Uterus (tissue), 3 donors: ENCODE measurements at regions not wholly inside any gene's neighbourhood (a gene's known extent, or its start where the extent isn't known, plus 50 kb on each side); places are given as distances from the start of the nearest gene placed in this dataset.

Source experiments
- DNase-seq, 2 donors: peaks; one replicate each; pipeline ENCODE4 v3.0.0-alpha.2; 2019 to 2020
- H3K27ac ChIP-seq, 2 donors: fragments of 200-600 bp; sonication (generic); 1 replicate in 1 of 2; 2 replicates in 1 of 2; pipeline ENCODE4 v1.5.1; 2016 to 2018
- H3K27me3 ChIP-seq, 2 donors: fragments of 200-600 bp; sonication (generic); one replicate each; pipeline ENCODE4 v1.5.1; 2018 to 2019; ENCODE audit warnings: control low read depth in 1 of 2
- H3K36me3 ChIP-seq, 2 donors: fragments of 200-600 bp; sonication (generic); one replicate each; pipeline ENCODE4 v1.5.1; 2019; ENCODE audit warnings: control low read depth in 1 of 2
- H3K4me1 ChIP-seq, 2 donors: fragments of 200-600 bp; sonication (generic); one replicate each; pipeline ENCODE4 v1.5.1; 2018 to 2019; ENCODE audit warnings: control low read depth in 1 of 2
- H3K4me3 ChIP-seq, 2 donors: fragments of 200-600 bp; sonication (generic); 1 replicate in 1 of 2; 2 replicates in 1 of 2; pipeline ENCODE4 v1.5.1; 2018 to 2019; ENCODE audit warnings: mild to moderate bottlenecking in 1 of 2
- H3K9me3 ChIP-seq, 2 donors: fragments of 200-600 bp; sonication (generic); one replicate each; pipeline ENCODE4 v1.5.1; 2019; ENCODE audit warnings: control low read depth in 1 of 2
- POLR2A ChIP-seq, 2 donors: fragments of 450-650 bp; IDR thresholded peaks; one replicate each; pipeline ENCODE4 v1.6.1; 2016; ENCODE audit warnings: antibody characterized with exemption in 2 of 2, mild to moderate bottlenecking in 1 of 2, moderate library complexity in 1 of 2
- intact Hi-C: fragments of 100-400 bp; cut with DNase I; formaldehyde crosslinking; loops from one replicate; pipeline ENCODE4 v1.15.1; 2023; ENCODE audit warnings: low total_unique reads
- TF ChIP-seq, protein P1 (sequence below), 4 experiments: fragments of 200-600 bp in 2 of 4; fragments of 450-650 bp in 2 of 4; sonication (generic) in 2 of 4; IDR thresholded peaks; one replicate each; pipeline ENCODE4 v1.5.1; 2016 to 2019; ENCODE audit warnings: antibody characterized with exemption in 4 of 4, mild to moderate bottlenecking in 2 of 4, moderate library complexity in 1 of 4
- donor health status: DM: yes; HTN: yes; CAD: no.

DNA sequence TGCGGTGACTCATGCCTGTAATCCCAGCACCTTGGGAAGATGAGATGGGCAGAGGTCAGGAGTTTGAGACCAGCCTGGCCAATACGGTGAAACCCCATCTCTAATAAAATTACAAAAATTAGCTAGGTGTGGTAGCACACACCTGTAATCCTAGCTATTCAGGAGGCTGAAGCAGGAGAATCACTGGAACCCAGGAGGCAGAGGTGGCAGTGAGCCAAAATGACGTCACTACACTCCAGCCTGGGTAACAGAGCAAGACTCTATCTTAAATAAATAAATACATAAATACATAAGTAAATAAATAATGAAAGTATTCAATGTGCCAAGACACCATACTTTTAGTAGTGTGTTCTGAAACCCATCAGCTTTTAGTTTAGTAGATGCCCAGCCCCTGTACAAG lies 308.1 kb upstream of the FLRT2 start:
- no peaks in the 10 kb centered on the region for H3K27me3 ChIP-seq
- H3K27ac ChIP-seq = no peak overlapping the region
- intact Hi-C loops = no loop called here
- TF ChIP-seq POLR2A (IDR thresholded peaks at IDR 0.05) = no peak
- no peak for DNase-seq
- H3K36me3 ChIP-seq = no peaks in the 10 kb centered on the region
- H3K4me3 ChIP-seq = no peak overlapping the region
- no peaks in the 10 kb centered on the region for H3K9me3 ChIP-seq
- no peaks in the 10 kb centered on the region for H3K4me1 ChIP-seq

GRCh38 chr14:85222341-85222740 lies 307.6 kb upstream of the FLRT2 start:
- Histone ChIP-seq H3K36me3 (no peaks in the 10 kb centered on the region), H3K27me3 (no peaks in the 10 kb centered on the region), H3K4me1 (no peaks in the 10 kb centered on the region), H3K4me3 (no peak overlapping the region), H3K27ac (no peak overlapping the region), H3K9me3 (no peaks in the 10 kb centered on the region)
- DNase-seq = no peak
- intact Hi-C loops = no loop called here
- TF ChIP-seq, protein P1, sequence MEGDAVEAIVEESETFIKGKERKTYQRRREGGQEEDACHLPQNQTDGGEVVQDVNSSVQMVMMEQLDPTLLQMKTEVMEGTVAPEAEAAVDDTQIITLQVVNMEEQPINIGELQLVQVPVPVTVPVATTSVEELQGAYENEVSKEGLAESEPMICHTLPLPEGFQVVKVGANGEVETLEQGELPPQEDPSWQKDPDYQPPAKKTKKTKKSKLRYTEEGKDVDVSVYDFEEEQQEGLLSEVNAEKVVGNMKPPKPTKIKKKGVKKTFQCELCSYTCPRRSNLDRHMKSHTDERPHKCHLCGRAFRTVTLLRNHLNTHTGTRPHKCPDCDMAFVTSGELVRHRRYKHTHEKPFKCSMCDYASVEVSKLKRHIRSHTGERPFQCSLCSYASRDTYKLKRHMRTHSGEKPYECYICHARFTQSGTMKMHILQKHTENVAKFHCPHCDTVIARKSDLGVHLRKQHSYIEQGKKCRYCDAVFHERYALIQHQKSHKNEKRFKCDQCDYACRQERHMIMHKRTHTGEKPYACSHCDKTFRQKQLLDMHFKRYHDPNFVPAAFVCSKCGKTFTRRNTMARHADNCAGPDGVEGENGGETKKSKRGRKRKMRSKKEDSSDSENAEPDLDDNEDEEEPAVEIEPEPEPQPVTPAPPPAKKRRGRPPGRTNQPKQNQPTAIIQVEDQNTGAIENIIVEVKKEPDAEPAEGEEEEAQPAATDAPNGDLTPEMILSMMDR (IDR thresholded peaks at IDR 0.05) = no peak
- no peak for TF ChIP-seq POLR2A (IDR thresholded peaks at IDR 0.05)

- intact Hi-C loops = no loop called here
- no peak for DNase-seq
- TF ChIP-seq, protein P1 (IDR thresholded peaks at IDR 0.05) = no peak
- no peak for TF ChIP-seq POLR2A (IDR thresholded peaks at IDR 0.05)
Observed at GRCh38 chr14:85223667-85224066, 306.3 kb upstream of the FLRT2 start.

GRCh38 chr14:85224241-85224640 lies 305.7 kb upstream of the FLRT2 start:
- Histone ChIP-seq H3K4me1 (no peaks in the 10 kb centered on the region), H3K27ac (no peak overlapping the region), H3K9me3 (no peaks in the 10 kb centered on the region), H3K27me3 (no peaks in the 10 kb centered on the region), H3K4me3 (no peak overlapping the region), H3K36me3 (no peaks in the 10 kb centered on the region)
- DNase-seq = no peak
- TF ChIP-seq POLR2A (IDR thresholded peaks at IDR 0.05) = no peak
- intact Hi-C loops = no loop called here

More at GRCh38 chr14:85223667-85224066, 306.3 kb upstream of the FLRT2 start:
- H3K4me1 ChIP-seq = no peaks in the 10 kb centered on the region
- no peaks in the 10 kb centered on the region for H3K36me3 ChIP-seq
- no peak overlapping the region for H3K4me3 ChIP-seq
- H3K27ac ChIP-seq = no peak overlapping the region
- H3K9me3 ChIP-seq = no peaks in the 10 kb centered on the region
- no peaks in the 10 kb centered on the region for H3K27me3 ChIP-seq

DNA sequence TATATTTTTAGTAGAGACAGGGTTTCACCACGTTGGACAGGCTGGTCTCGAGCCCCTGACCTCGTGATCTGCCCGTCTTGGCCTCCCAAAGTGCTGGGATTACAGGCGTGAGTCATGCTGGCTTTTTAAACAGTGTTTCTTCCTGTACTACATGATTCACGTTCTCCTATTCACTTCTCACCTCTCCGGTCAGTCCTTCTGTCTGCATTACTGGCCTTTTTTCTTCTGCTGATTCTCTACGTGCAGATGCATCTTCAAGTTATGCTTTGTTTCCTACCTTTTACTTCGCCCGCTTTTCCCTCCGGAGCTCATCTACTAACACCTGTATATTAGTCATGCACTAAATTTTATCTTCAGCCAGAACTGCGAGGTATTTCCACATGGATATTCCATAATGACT lies 296.2 kb upstream of the FLRT2 start:
- H3K36me3 ChIP-seq = no peaks in the 10 kb centered on the region
- H3K27ac ChIP-seq = no peak overlapping the region
- no peaks in the 10 kb centered on the region for H3K9me3 ChIP-seq
- no peaks in the 10 kb centered on the region for H3K4me1 ChIP-seq
- no peak for DNase-seq
- TF ChIP-seq, protein P1 (IDR thresholded peaks at IDR 0.05) = no peak
- no peak for TF ChIP-seq POLR2A (IDR thresholded peaks at IDR 0.05)
- H3K27me3 ChIP-seq = no peaks in the 10 kb centered on the region
- H3K4me3 ChIP-seq = no peak overlapping the region
- intact Hi-C loops = no loop called here

DNA sequence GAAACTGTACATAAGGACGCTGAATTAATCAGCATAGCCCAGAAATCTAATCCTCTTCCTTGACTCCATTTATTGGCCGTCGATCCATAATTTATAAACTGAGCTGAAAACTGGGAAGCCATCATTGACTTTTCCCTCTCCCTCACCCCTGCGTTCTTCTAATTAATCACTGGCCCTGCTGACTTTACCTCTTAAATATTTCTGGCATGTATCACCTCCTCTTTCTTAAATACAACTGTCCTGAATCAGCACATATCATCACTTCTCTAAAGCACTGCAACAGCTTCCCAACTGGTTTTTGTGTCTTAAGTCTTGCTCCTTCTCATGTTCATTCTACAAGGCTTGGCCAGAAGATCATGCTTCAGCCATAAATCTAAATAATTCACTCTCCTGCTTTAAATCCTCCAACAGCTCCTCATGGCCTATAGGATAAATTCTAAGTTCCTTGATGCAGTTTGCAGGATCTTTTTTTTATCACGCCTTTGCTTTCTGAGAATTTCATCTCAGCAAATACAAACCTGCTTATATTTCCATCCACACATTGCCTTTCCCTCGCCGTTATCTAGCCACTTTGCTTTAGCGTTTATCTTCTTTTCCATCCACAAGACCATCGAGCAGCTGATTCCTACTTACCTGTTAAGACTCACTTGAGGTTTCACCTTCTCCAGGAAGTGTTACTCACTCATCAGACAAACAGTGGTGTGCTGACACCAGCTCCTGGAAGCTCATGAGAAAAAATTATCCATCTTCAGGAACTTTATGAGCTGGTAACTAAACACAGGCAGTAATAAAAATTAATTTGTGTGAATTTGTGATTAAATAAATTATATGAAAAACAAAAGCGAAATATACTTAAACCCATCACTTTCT lies 295.6 kb upstream of the FLRT2 start:
- H3K27ac ChIP-seq = no peak overlapping the region
- DNase-seq = no peak
- intact Hi-C loops = no loop called here
- TF ChIP-seq, protein P1 (IDR thresholded peaks at IDR 0.05) = no peak
- TF ChIP-seq POLR2A (IDR thresholded peaks at IDR 0.05) = no peak
- H3K4me1 ChIP-seq = no peaks in the 10 kb centered on the region
- H3K27me3 ChIP-seq = no peaks in the 10 kb centered on the region
- no peak overlapping the region for H3K4me3 ChIP-seq
- no peaks in the 10 kb centered on the region for H3K9me3 ChIP-seq
- no peaks in the 10 kb centered on the region for H3K36me3 ChIP-seq
